ENCODE measurements at regions not wholly inside any gene's neighbourhood (a gene's known extent, or its start where the extent isn't known, plus 50 kb on each side); places are given as distances from the start of the nearest gene placed in this dataset.

GRCh38 chr5:142498298-142498697, 173.5 kb upstream of the SPRY4 start:
- TF ChIP-seq CTCF (IDR thresholded peaks at IDR 0.05) (no peak), POLR2A (IDR thresholded peaks at IDR 0.05) (no peak)

All from right lobe of liver (tissue), 4 donors.